GM21447 (cell line): ENCODE measurements at regions not wholly inside any gene's neighbourhood (a gene's known extent, or its start where the extent isn't known, plus 50 kb on each side); places are given as distances from the start of the nearest gene placed in this dataset.

ENCODE experiments used
- ATAC-seq: cut with Tn5 transposase; IDR thresholded peaks from one replicate; pipeline ENCODE4 v1.9.1; 2021; ENCODE audit not compliant: unreplicated experiment

- no peak for ATAC-seq
These were observed 112.8 kb upstream of the ADAMTS5 start for GRCh38 chr21:27079636-27080240.

GRCh38 chr21:27078915-27079314 is 112.0 kb upstream of the ADAMTS5 start:
- no peak for ATAC-seq

GRCh38 chr21:27077501-27077900 is 110.6 kb upstream of the ADAMTS5 start:
- no peak for ATAC-seq

- ATAC-seq = no peak
These were observed 109.1 kb upstream of the ADAMTS5 start for GRCh38 chr21:27076025-27076424.

- no peak for ATAC-seq
These were observed 104.2 kb upstream of the ADAMTS5 start for GRCh38 chr21:27070861-27071670.

- no peak for ATAC-seq
These were observed 101.9 kb upstream of the ADAMTS5 start for GRCh38 chr21:27068811-27069210.

- ATAC-seq = no peak
These were observed 100.3 kb upstream of the ADAMTS5 start for GRCh38 chr21:27067226-27067625.

- ATAC-seq = no peak
These were observed 95.6 kb upstream of the ADAMTS5 start for GRCh38 chr21:27062443-27062842.

GRCh38 chr21:27061770-27062169 is 94.9 kb upstream of the ADAMTS5 start:
- ATAC-seq = no peak

GRCh38 chr21:27060190-27060589 is 93.3 kb upstream of the ADAMTS5 start:
- no peak for ATAC-seq

- no peak for ATAC-seq
These were observed 92.1 kb upstream of the ADAMTS5 start for GRCh38 chr21:27058673-27059605.

- ATAC-seq = no peak
These were observed 91.1 kb upstream of the ADAMTS5 start for GRCh38 chr21:27057997-27058396.

- no peak for ATAC-seq
These were observed 80.9 kb upstream of the ADAMTS5 start for GRCh38 chr21:27047658-27048314.

- ATAC-seq = no peak
These were observed 80.4 kb upstream of the ADAMTS5 start for GRCh38 chr21:27047283-27047657.

GRCh38 chr21:27045281-27045985 is 78.5 kb upstream of the ADAMTS5 start:
- no peak for ATAC-seq

GRCh38 chr21:27043377-27043776 is 76.5 kb upstream of the ADAMTS5 start:
- ATAC-seq = no peak

GRCh38 chr21:27040738-27041469 is 74.0 kb upstream of the ADAMTS5 start:
- ATAC-seq = no peak

GRCh38 chr21:27036736-27037301 is 69.9 kb upstream of the ADAMTS5 start:
- ATAC-seq = no peak

GRCh38 chr21:27035791-27036190 is 68.9 kb upstream of the ADAMTS5 start:
- no peak for ATAC-seq
